Right renal pelvis (tissue), 4 donors: ENCODE measurements at regions not wholly inside any gene's neighbourhood (a gene's known extent, or its start where the extent isn't known, plus 50 kb on each side); places are given as distances from the start of the nearest gene placed in this dataset.
"Not testable (repeated sequence)": the region's sequence is repeated elsewhere in the genome, so short reads cannot be mapped to it uniquely, and the experiment has no call there.

Experiments used
- DNase-seq, 4 donors: peaks; one replicate each; pipeline ENCODE4 v3.0.0-alpha.2; 2013; ENCODE audit warnings: low read depth in 4 of 4, low spot score in 3 of 4, missing footprints in 1 of 4

- DNase-seq: no peak
These were observed 134.5 kb upstream of the SGO1 start for GRCh38 chr3:20320489-20320888.

GRCh38 chr3:20319551-20319950, 133.5 kb upstream of the SGO1 start:
- no peak for DNase-seq

DNA sequence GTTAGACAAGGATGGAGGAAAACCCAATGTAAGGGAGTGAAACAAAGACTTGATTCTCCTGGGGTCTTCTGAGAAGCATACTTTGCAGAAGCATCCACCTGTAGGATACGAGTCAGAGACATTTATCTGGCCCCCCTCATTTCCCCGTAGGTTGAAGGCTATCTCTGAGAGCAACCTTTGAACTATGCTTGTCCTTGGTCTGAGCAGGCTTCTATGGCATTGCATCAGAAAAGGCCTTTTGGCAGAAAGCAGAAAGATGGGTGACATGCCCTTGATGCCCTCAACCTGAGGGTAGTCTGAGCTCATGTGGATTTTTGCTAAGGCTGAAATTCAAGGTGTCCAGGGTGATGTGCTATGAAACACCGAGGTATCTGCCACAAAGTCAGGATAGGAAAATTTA, 131.6 kb upstream of the SGO1 start:
- DNase-seq: no peak

GRCh38 chr3:20316238-20316637, 130.2 kb upstream of the SGO1 start:
- no peak for DNase-seq

DNA sequence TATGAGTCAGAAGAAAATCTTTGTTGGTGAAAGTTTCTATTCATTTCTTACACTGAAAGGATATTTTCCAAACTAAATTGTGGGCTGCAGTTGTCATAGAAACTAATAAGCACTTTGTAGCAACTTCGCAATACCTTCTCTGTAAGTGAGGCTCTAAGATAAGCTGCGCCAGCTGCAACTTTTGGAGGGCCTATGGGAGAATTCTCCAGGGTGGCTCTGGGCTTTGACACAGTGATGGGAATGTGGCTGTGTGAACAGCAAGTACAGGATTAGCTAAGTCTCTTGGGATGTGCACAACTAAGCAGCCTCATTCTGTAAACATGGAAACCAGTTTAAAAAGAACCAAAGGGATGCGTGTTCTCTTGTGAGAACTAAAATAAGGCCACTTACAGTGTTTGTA, 124.6 kb upstream of the SGO1 start:
- DNase-seq: no peak

- DNase-seq: no peak
These were observed 121.4 kb upstream of the SGO1 start for GRCh38 chr3:20307383-20307782.

GRCh38 chr3:20305647-20306046, 119.6 kb upstream of the SGO1 start:
- no peak for DNase-seq

DNA sequence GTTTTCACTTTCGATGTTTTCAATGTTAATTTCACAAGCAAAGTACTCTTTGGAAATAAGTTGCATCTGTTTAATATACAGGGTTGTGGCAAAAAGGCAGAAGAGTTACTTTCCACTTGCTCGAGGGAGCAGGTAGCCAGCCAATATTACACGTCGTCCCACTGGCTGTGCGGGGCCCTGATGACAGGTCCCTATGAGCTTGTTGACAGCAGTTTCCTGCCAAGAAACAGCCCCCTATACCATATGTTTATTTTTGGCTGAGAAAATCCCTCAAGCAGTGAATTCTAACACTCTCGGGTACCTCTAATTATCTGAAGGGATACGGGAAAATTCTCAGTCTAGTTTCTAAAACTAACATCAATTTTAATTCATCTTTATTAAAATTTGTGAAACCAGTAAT, 116.8 kb upstream of the SGO1 start:
- no peak for DNase-seq

- DNase-seq: no peak
These were observed 102.0 kb upstream of the SGO1 start for GRCh38 chr3:20288050-20288449.

DNA sequence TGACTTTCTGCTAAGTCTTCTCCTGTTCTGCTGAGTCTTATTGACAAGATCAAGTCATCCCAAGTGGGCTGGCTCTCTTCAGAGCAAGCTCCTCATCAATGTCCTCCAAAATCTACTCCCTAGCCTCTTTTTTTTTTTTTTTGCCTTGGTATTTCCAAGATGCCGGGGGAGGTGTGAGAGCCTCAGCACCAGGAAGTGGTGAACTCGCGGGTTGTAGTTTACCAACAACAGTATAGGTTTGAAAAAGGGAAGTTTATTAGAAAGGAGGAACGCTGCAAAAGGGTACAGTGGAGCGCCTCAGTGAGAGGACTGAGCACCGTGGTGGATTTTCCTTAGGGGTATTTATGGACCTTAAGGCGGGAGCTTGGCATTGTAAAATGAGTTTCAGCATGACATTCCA, 94.3 kb upstream of the SGO1 start:
- DNase-seq: no peak

GRCh38 chr3:20265977-20266376, 80.0 kb upstream of the SGO1 start:
- not testable (repeated sequence) for DNase-seq

DNA sequence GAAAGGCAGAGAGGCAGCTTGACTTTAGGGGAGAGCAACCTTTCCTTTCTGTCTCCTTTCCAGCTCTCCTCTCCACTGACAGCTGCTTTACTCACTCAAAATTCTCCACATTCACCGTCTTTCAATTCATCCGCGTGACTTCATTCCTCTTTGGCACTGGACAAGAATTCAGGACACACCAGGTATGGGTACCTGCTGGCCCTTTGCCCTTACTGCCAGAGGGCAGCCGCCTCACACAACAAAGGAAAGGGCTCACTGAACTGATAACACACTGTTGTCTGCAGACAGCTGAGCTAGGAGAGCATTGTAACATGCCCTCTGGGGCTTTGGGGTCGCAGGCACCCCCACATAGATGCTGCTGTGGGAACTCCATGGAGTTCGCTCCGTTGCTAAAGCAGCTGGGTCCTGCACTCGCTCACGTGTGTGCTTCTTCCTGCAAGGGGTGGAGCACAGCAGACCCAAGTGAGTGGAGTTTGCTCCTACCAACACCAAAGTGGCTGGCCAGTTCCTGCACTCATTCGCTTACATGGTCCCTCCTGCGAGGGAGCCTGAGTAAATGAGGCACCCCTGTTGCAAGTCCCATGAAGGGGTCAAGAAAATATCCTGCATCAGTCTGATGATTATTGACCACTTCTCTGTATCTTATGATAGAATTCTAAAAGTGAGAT, 79.0 kb upstream of the SGO1 start:
- DNase-seq: no peak

DNA sequence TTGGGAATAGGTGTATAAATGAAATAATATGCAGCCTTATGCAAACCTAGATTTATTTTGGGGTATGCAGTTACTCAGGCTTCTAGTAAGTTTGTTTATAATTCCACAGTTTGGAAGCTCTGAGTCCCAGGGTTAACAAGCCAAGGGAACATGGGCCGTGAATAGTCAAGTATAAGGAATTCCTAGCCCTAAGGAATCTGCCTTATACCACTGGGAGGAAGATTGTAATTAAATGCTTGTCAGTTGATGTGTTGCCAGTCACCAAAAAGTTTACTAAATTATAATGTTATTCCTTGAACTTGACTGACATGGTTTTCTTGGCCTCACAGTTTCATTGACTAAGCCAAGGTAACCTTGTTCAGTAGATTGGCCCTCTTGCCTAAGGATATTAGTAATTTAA, 72.4 kb upstream of the SGO1 start:
- DNase-seq: no peak

DNA sequence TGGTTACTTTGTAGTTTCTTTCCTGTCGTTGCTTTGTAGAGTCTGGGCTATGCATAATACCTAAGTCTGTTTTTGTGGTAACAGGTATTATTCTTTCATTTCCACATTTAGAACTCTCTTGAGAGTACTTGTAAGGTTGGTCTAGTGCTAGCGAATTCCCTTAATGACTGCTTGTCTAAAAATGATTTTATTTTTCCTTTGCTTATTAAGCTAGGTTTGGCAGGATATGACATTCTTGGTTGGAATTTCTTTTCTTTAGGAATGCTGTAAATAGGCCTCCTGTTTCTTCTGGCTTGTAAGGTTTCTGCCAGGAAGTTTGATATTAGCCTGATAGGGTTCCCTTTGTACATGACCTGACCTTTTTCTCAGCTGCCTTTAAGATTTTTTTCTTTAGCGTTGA, 70.1 kb upstream of the SGO1 start:
- DNase-seq: no peak

GRCh38 chr3:20254268-20255117, 68.5 kb upstream of the SGO1 start:
- DNase-seq: no peak

DNA sequence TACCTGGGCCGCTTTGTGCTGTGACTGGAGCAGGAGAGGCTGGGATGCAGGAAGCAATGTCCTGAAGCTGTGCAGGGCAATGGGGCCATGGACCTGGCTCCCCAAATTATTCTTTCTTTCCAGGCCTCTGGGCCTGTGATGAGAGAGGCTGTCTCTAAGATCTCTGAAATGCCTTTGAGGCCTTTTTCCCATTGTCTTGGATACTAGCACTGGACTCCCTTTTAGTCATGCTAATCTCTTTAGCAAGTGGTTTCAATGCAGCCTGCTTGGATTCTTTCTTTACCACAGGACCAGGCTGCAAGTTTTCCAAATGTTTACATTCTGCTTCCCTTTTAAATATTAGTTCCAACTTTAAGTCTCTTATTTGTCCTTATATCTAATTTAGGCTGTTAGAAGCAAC, 64.8 kb upstream of the SGO1 start:
- no peak for DNase-seq

DNA sequence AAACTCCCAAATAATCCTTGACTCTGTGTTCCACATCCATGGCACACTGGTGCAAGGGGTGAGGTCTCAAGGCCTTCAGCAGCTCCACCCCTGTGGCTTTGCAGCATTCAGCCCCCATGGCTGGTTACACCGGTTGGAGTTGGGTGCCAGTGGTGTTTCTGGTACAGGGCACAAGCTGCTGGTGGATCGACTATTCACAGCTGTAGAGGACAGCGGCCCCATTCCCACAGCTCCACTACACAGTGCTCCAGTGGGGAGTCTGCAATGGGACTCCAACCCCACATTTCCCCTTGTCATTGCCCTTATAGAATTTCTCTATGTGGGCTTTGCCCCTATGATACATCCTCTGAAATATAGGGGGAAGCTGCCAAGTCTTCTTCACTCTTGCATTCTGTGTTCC, 64.3 kb upstream of the SGO1 start:
- DNase-seq: no peak

DNA sequence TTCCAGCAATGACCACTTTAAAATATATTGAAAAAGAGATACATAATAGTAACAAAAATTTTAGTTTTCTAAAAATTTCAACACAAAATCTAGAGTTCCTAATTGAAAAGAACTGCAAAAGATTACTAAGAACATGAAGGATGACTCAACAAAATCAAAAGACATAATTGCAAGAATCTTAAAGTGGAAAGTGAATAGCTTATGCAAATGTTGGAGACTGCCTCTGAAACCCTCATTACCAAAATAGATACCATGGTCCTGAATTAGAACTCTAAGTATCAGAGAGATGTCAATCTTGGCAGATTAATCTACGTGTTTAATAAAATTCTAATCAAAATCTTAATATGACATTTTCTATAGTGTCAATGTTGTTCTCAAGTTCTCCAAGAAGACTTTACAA, 60.7 kb upstream of the SGO1 start:
- DNase-seq: no peak

GRCh38 chr3:20245781-20246180, 59.8 kb upstream of the SGO1 start:
- no peak for DNase-seq

GRCh38 chr3:20240154-20240883, 54.3 kb upstream of the SGO1 start:
- no peak for DNase-seq

DNA sequence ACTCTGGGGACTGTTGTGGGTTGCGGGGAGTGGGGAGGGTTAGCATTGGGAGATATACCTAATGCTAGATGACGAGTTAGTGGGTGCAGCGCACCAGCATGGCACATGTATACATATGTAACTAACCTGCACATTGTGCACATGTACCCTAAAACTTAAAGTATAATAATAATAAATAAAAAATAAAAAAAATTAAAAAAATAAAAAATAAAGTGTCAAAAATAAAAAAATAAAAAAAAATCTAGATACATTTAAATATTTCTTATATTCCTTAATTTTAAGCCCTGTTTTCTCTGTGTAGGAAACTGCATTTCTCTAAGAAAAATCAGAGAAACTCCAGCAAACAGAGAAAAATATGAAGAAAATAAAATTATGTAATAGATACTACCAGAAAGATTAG, 52.2 kb upstream of the SGO1 start:
- DNase-seq: not testable (repeated sequence)

DNA sequence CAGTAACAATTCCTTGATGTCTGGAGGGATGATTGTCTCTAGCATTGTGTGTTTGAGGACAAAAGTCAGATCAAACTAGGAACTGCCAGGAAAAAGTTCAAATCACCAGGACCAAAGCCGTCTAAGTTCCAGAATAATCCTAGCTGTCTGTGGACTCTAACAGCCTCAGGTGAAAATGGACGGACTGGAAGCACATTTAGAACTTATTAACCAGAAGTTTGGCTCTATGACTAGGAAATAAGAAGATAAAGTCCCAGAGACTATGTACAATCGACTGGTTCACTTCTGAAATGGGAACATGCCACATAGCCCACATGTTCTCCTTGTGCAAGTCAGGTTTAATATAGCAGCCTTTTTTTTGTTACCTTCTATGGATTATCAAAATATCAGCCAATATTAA, 50.6 kb upstream of the SGO1 start:
- no peak for DNase-seq
